NCI-H2227 treated with DMSO at 0.1 percent for 48 hours (cell line): ENCODE measurements at regions not wholly inside any gene's neighbourhood (a gene's known extent, or its start where the extent isn't known, plus 50 kb on each side); places are given as distances from the start of the nearest gene placed in this dataset.
"Not testable (repeated sequence)": the region's sequence is repeated elsewhere in the genome, so short reads cannot be mapped to it uniquely, and the experiment has no call there.

Experiments used
- DNase-seq: peaks from one replicate; lab custom pipeline; 2025; lab: John Stamatoyannopoulos, UW

DNA sequence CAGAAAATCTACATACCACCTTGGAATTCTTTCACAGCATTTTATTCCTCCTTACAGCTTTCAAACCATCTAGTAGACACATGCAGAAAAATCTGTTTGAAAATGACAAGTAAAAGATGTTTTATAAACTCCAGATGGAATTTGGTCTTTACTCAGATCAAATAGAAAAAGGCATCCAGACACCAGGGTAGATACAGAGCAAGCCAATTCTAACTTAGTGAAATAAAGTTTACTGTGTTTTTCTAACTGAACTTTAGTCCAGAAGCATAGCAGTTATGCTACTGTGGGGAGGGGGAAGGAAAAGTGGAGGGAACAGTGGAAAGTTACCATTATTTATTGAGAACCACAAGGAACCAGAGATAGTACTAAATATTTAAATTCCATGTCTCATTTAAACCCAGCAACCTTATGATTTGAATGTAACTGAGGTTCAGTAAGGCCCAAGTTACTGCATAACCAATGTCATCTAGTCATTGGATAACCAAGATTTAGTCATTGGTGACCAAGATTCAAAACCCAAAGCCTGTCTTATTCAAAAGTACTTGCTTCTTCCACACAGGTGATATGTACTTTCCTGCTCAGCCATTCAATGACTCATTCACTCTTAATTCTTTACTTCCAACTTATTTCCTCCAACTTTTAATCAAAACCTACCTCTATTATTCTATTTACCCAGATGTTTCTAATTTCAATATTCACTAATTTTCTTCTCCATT lies 57.7 kb downstream of the RAD51AP2 start:
- DNase-seq = no peak

DNA sequence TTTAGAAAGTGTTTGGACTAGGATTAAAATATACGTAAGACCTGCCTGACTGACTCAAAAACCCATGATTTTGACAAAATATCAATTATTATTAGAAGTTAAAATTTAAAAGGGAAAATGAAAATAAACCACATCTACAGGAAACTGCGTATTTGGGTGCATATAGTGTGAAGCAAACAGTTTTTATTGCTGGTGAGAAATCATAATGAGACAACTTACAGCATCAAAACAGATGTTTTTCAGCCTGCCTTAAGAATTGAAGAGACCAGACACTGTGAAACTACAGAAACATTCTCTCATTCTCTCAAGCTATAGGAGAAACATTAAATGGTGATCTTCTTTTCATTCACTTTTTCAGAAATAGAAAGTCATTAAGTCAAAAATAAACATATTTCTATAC lies 62.9 kb downstream of the RAD51AP2 start:
- DNase-seq = no peak

DNA sequence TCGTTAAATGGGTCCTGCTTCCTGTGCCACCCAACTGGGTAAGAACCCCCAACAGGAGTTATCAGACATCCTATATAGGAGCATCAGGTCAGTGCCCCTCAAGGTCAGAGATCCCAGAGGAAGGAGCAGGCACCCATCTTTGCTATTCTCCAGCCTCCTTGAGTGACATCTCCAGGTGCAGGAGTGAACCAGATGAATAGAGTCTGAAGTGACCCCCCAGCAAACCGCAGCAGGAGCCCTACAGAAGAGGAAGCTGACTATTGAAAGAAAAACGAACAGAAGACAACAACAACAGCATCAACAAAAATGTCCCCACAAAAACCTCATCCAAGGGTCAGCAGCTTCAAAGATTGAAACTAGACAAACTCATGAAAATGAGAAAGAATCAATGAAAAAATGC lies 72.0 kb downstream of the RAD51AP2 start:
- DNase-seq = not testable (repeated sequence)

DNA sequence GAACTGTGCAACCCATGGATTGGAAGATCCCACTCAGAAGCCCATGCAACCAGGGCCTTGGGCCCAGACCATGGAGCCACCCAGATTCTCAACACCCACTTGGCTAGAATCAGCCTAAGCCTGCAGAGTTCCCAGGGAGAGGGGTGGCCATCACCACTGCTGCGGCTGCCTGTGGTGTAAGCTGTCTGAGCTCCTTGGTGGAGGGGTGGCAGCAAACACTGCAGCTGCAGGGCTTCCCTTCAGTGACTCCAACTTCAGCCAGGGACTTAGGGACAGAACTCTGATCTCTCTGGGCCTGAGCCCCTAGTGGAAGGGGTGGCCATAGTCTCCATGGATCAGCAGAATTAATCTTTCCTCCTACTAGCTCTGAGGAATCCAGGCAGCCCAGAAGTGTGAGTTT lies 72.5 kb downstream of the RAD51AP2 start:
- no peak for DNase-seq

DNA sequence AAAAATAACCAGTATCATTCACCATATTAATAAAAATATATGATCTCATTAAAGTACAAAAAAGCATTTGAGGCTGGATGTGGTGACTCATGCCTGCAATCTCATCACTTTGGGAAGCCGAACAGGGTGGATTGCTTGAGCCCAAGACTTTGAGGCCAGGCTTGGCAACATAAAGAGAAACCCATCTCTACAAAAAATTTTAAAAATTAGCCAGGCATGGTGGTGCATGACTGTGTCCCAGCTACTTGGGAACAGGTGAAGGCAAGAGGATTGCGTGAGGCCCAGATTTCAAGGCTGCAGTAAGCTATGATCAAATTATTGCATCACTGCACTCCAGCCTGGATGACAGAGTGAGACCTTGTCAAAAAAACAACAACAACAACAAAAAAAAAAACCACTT lies 75.9 kb downstream of the RAD51AP2 start:
- DNase-seq = no peak

DNA sequence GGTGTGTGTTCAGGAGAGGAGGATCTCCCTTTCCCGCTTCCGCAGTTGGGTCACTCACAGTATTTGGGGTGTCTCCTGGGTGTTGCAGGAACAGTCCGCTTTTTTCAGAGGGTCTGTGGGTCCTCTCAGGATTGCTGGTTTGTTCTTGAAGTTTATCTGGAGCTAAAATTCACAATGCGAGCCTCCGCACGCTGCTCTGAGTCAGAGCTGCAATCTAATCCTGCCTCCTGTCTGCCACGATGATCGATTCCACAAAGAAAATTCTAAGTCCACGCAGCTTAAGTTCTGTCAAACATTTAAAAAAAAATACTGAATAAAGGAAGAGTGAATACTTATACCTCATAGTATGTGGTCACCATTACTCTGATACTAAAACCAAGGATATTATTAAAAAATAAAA lies 76.5 kb downstream of the RAD51AP2 start:
- no peak for DNase-seq

DNA sequence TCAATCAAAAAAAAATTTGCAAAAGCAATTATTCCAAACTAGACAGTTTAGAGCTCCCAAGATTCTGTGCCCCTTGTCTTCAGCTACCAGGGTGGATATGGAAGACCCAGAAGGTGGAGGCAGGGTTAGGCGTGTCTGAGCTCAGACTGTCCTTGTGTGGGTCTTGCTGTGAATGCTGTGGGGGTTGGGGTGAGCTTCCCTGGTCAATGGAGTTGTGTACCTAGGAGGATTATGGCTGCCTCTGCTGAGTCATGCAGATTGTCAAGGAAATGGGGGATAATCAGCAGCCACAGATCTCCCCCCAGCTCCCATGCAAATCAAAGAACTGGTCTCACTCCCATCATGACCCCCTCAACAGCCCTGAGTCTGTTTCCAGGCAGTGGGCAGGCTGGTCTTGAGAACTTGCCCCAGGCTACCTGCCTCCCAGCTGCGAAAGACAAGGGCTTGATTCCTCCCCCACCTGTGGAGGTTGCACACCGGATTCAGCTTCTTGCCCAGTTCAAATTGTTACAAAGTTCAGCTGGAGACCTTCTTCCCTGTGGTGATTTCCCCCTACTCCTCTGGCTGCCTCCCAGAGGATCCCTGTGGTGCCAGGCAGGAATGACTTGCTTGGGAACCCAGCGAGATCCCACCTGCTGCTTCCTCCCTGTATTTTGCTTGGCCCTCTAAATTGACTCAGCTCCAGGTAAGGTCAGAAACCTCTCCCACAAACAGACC lies 77.0 kb downstream of the RAD51AP2 start:
- no peak for DNase-seq

DNA sequence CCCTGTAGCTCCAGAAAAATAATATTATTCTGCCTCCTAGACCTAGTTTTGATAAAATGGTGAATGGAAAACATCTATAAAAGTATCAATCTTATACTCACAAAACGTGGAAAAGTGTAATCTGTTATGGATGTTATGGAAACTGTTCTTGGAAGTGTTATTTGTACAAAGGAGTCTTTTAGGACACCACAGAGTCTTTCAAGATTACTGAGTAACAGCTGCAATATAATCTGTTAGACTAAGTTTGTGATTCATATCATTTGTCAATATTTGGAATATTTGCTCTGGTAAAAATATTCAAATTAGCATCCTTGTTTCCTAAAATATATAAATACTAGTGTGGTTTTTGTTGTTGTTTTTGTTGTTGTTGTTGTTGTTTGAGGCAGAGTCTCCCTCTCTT lies 87.9 kb downstream of the RAD51AP2 start:
- no peak for DNase-seq

DNA sequence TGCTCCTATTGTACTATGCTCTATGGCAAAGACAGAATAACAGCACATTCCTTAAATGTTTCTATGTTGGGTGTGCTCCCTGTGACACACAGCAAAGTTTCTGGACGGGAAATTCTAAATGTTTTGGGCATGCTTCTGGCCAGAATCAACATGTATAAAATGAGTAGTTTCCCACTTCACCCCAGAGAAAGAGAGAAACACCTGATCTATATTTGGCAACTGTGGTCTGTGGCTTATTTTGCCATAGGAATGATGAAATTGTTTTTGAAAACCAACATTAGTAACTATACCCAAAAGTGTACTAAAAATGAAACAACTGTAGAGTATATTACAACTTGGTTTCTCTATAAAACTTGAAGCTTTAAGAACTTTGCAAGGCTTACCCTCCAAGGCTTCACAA lies 89.1 kb downstream of the RAD51AP2 start:
- no peak for DNase-seq

DNA sequence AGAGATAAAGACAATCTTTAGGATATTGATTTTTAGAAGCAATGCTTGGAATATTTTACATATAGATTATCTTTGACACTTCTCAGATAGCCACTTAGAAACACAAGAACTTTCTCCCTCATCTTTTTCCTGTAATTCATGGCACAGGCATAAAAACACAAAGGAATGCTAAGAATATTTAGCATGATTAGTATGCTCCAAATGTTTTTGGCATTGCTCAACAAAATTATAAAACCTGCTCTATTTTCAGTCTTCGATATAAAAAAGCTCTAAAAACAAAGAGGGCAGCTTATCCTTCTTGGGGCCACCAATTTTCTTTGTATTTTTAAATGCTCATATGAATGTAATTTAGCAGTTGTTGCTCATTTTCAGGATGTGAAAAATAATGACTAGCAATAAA lies 90.8 kb downstream of the RAD51AP2 start:
- no peak for DNase-seq

DNA sequence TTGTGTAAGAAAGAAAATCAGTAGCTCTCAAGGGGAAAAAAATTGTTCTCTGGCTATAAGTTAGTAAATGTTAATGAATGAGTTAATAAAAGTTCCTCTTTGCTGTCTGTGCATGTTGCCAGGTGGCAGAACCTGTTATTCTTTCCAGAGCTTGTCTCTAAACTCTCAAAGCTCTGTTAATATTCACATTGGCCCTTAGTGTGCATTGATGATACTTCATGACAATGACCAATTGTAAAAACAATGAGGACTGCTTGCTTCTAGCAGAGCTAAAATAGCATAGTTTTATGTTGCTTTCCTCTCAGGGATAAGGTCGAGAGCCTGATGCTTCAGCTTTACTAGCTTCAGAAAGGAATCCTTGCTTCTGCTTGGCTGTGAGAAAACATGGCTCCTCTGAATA lies 91.5 kb downstream of the RAD51AP2 start:
- DNase-seq = no peak

DNA sequence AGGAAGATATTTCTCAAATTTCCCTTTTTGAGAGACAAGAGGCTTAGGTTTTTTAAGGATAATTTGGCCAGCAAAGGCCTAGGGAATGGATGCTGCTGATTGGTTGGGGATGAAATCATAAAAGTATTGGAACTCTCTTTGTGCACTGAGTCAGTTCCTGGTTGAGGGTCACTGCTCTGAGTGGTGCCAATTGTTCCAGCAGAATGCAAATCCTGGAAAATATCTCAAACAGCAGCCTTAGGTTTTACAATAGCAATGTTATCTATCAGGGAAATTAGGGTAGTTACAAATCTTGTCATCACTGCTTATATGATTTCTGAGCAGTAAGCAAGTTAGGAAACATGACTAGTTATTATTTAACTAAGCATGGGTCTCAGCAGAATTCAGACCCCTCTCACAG lies 96.2 kb downstream of the RAD51AP2 start:
- no peak for DNase-seq

DNA sequence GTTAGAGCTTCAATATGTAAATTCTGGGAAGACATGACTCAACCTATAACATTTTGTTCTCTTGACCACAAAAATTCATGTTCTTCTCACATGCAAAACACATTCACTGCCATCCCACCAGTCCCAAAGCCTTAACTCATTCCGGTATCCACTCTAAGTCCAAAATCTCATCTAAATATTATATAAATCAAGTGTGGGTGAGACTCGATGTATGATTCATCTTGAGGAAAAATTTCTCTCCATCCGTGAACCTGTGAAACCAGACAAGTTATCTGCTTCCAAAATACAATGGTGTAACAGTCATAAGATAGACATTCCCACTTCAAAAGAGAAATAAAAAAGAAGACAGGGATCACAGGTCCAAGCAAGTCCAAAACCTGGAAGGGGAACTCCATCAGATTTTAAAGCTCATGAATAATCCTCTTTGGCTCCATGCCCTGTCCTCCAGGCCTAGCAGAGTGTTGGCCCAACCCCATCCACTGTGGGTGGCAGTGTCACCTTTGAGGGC lies 101.3 kb downstream of the RAD51AP2 start:
- DNase-seq = no peak

DNA sequence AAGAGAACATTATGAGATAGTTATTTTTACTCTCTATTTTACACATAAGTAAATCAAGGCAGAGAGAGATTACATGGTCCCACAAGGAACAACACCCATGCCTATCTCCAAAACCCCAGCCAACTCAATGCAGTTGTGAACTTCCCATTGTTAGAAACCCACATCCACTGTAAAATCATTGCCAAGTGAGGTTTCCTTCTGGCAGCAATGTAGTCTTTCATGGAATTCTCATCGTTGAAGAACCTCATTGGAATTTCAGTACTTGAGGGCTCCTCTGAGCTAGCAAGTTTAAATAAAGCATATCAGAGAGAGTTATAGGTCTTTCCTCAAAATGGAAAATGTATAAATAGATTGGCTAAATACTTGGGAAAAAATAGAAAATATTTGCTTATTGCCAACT lies 105.2 kb downstream of the RAD51AP2 start:
- DNase-seq = no peak

DNA sequence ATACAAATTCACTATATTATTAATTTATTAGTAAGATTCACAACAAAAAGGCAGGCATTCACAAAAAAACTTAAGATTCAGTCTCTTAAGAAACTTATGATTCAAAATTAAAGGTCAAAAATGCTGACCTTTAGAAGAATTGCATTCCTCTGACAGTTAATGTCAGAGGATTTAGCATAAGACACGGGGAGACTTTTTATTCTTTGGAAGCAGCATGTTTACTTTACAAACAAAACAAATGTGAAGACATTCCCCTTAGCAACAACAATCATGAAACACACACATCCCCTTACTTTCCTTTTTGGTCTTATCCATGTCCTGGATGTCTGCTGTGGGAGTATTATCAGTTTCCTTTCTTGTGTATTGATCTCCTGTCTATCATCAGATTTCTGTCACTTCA lies 117.1 kb downstream of the RAD51AP2 start:
- no peak for DNase-seq

DNA sequence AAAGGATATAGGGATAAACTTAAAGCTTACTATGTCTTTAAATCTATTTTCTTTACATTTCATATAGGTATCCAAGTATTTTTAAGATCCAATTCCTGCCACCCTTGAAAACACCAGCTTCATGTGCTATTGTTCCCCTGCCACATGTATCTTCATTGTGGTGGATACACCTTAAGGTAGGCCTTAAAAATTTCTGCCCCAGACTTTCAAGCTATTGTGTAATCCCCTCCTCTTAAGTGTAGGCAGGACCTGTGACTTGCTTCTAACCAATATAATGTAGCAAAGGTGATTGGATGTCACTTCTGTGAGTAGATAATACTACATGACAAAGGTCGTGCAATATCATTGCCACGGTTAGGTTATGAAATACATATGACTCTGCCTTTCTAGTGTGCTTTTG lies 119.5 kb downstream of the RAD51AP2 start:
- DNase-seq = no peak

DNA sequence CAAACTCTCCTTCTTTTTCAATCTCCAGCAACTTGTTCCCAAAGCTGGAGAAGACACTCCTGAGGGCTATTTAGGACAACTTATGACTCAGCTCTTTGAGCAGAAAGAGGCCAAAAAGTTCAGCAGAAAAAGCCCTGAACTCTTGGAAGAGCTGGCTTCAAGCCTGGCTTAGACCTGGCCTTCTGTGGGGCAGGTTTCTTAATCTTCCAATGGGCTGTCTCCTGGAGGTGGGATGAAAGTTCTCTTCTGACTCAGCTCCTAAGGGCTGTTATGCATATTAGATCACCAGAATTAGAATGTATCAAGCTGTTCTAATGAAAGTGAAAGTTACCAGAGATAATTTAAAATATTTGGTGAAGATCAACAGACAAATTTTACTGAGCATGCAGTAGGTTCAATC lies 129.4 kb downstream of the RAD51AP2 start:
- DNase-seq = no peak

DNA sequence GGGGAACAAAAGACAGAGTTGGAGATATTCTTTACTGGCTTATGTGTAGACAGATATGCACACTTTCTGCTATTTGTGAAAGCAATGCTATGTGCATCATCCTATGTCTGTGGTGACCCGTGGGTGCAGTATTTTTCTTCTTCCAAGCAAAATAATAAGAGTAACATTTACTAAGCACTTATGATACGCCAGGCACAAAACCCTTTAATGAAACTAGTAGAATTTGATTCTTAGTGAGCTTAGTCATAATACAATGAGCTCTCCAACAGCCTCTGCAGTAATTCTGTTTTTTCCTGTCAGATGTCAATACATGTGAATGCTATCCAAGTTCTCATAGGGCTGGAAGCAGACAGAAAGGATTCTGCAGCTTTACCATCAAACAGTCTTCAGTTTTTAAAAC lies 130.6 kb downstream of the RAD51AP2 start:
- no peak for DNase-seq

DNA sequence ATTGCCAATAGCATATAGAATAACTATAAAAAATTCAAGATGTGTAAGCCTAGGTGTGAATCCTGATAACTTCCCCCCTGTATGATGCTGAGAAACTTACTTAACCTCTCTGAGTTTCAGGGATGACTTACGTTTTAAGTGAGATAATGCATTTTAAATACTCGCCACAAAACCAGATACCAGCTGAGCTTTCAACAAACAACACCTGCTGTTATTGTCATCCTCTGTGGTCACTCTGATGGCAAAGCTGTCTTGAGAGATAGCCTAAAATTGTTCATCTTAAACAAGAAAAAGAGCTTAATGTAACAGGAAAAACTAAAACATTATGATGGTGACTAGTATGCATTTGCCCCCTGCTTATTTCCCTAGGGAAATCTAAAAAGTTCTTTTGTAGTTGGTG lies 131.5 kb downstream of the RAD51AP2 start:
- no peak for DNase-seq

DNA sequence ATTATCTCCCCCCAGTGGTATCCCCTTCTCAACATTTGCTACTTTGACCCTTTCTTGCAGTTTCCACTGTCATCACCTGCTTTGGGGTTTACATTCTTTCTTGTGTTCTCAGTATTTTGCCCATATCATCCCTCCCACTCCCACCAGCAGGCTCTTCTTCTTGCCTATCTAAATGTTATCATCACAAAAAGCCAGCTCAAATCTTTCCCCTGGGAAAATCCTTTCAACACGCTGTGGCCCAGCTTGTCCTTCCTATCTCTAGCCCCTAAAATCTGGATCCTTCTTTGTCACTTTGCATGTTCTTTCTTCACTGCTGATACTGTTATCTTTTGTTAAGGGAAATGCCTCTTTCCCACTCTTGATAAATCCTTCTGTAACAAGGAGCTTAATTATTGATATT lies 138.2 kb downstream of the RAD51AP2 start:
- DNase-seq = no peak

DNA sequence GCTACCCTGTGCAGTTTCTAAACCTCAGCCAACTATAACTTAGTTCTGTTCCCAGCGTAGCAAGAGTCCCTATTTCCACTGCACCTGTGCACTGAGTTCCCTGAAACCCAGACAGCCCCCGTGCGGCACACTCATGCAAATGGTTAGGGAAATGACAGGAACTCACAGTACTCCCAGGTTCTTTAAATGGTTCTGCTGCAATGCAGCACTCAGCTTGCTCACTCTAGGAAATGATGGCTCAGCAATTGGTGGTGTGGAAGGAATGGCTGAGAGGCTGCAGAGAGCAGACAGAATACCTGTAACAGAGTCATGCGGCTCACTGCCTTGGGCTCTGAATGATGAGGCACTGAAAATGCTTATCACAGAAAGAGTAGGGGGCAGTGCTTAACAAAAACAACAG lies 143.0 kb downstream of the RAD51AP2 start:
- DNase-seq = no peak

DNA sequence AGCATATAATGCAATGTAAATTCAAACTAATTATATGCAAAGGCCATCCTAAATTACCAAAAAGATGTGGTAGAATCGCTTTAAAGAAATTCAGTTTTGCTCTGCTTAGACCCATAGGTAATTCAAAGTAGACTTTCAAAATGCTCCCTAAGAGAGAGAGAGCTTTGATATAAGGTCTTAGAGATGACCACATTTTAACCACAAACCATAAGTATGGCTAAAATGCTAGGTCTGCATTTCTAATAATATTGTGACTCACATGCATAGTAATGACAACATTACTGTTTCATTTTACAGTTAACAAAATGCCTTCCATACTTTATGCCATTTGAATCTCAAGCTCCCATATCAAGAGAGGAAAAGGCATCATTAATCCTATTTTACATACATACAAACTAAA lies 144.5 kb downstream of the RAD51AP2 start:
- DNase-seq = no peak

DNA sequence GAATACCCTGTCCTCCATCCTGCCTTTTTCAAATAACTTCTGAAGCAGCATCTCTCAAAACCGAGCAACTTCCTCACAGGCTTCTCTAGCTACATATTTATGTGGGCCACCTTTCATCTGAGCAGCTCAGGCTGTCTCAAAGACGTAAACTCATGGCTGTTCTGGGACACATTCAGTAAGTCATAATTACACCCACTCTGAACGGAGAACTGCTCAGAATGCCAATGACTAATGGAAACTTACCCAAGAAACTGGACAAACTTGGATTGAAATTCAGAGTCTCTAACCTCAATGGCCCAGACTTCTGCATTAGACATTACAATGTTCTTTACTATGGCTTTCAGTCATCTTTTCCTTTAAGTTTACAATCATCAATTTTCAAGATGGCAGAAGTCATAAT lies 145.2 kb downstream of the RAD51AP2 start:
- DNase-seq = no peak

DNA sequence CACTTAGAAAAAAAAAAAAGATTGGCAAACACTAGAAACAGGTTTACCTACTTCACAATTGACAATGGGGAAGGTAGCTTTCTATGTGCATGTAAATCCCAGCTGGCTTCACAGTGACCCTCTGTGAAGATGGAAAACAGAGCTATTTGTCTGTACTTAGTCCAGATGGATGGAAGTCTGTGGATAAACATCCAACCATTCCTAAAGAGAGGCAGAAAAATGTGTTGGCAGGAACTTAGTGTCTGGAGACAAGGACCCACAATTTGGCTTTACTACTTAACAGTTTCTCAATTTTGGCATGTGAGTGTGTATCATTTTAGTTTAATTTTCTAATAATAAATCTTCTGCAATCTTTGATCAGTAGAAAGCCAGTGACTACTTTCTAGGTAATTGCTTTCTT lies 154.4 kb downstream of the RAD51AP2 start:
- no peak for DNase-seq
